KG1 (cell line): ENCODE measurements at regions not wholly inside any gene's neighbourhood (a gene's known extent, or its start where the extent isn't known, plus 50 kb on each side); places are given as distances from the start of the nearest gene placed in this dataset.

Experiments
- DNase-seq: peaks from one replicate; lab custom pipeline; 2025; lab: John Stamatoyannopoulos, UW

- DNase-seq, result no peak
Observed at GRCh38 chr20:22431419-22431818, 153.0 kb downstream of the FOXA2 start.

- no peak for DNase-seq
Observed at GRCh38 chr20:22430746-22431168, 153.6 kb downstream of the FOXA2 start.

GRCh38 chr20:22430154-22430745 lies 154.1 kb downstream of the FOXA2 start:
- no peak for DNase-seq

- DNase-seq, result no peak
Observed at GRCh38 chr20:22429175-22430153, 154.9 kb downstream of the FOXA2 start.

GRCh38 chr20:22428051-22428450 lies 156.3 kb downstream of the FOXA2 start:
- no peak for DNase-seq

GRCh38 chr20:22426772-22427171 lies 157.6 kb downstream of the FOXA2 start:
- DNase-seq, result no peak

- DNase-seq, result no peak
Observed at GRCh38 chr20:22425344-22426295, 158.8 kb downstream of the FOXA2 start.

GRCh38 chr20:22423190-22423832 lies 161.1 kb downstream of the FOXA2 start:
- no peak for DNase-seq

GRCh38 chr20:22420116-22420598 lies 164.2 kb downstream of the FOXA2 start:
- no peak for DNase-seq

- DNase-seq, result no peak
Observed at GRCh38 chr20:22418738-22419137, 165.6 kb downstream of the FOXA2 start.

GRCh38 chr20:22414305-22414742 lies 170.0 kb downstream of the FOXA2 start:
- DNase-seq, result no peak

- DNase-seq, result no peak
Observed at GRCh38 chr20:22412977-22413868, 171.1 kb downstream of the FOXA2 start.

GRCh38 chr20:22411627-22412450 lies 172.5 kb downstream of the FOXA2 start:
- DNase-seq, result no peak

GRCh38 chr20:22411286-22411626 lies 173.1 kb downstream of the FOXA2 start:
- DNase-seq, result no peak

GRCh38 chr20:22410556-22411130 lies 173.7 kb downstream of the FOXA2 start:
- no peak for DNase-seq

- no peak for DNase-seq
Observed at GRCh38 chr20:22408521-22409402, 175.6 kb downstream of the FOXA2 start.

GRCh38 chr20:22407237-22408193 lies 176.9 kb downstream of the FOXA2 start:
- no peak for DNase-seq
